ENCODE measurements at regions not wholly inside any gene's neighbourhood (a gene's known extent, or its start where the extent isn't known, plus 50 kb on each side); places are given as distances from the start of the nearest gene placed in this dataset.

- TF ChIP-seq CTCF (IDR thresholded peaks at IDR 0.05 in 2 of 3, conservative IDR thresholded peaks at IDR 0.05 in 1 of 3; ENCODE audit: borderline replicate concordance in 1 of 3, insufficient read depth in 1 of 3, low read depth in 2 of 3, low read length in 2 of 3) (no peak), EZH2 (IDR thresholded peaks at IDR 0.05) (no peak), SRF (IDR thresholded peaks at IDR 0.05; ENCODE audit: low read depth) (no peak)
Measured at GRCh38 chr5:74251141-74252035, 389.1 kb downstream of the ENC1 start.
